HTR-8/SVneo (cell line): ENCODE measurements at regions not wholly inside any gene's neighbourhood (a gene's known extent, or its start where the extent isn't known, plus 50 kb on each side); places are given as distances from the start of the nearest gene placed in this dataset.

Experiments used
- DNase-seq: peaks from one replicate; pipeline ENCODE4 v3.0.0; 2011; ENCODE audit warnings: low spot score, mixed read lengths; ENCODE audit not compliant: insufficient read length
- FAIRE-seq: peaks from 2 replicates; lab custom pipeline; 2011; peaks lifted over from hg19 to GRCh38; lab: Jason Lieb, UNC

DNA sequence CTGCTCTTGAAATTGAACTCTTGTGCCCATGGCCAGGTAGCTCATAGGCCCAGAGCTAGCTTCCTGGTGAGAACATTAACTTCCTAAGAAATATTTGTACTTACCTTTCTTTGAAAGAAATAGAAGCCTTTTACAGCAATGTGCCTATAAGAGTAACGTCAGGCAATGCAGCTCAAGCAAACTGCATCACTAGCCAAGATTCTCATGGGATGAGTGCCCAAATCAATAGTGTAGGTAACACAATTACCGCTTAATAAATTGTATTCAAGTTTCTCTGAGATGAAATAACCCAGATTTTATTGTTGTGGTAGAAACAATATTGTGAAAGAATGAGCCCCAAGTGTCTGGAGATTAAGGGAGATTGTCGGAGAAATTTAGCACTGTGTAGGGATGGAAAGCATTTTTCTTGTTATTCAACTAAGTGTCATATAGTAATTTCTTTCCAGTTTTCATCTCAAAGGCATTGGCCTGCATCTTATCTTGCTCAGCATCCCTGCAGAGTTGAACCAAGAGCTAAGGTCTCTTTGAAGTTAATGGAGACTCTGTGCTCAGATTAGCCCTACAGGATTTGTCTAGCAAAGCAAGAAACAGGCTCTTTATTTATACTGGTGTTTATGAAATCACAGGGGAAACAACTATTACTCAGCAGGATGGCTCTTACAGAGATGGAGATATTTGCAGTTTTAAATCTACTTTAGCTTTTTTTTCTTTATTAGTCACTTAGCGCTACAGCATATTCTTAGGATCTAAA, 321.0 kb upstream of the PDGFD start:
- FAIRE-seq (no peak), DNase-seq (no peak)

DNA sequence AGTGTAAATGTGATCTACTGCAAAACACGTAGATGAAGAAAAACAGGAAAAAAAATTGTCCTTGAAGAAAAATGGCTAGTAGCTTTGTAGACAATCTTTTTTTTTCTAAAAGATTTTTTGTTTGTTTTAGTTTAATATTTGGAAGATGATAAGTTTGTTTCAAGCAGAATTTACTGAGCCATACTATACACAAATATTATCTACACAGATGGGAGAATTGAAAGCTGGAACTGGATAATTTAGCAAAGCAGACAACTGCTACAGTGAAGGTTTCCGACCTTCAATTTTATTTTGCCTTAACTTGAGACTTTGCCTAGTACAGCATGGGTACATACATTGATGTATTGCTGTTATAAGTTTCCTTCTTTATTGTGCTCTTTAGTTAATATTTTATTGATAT, 313.0 kb upstream of the PDGFD start:
- DNase-seq (no peak), FAIRE-seq (no peak)

DNA sequence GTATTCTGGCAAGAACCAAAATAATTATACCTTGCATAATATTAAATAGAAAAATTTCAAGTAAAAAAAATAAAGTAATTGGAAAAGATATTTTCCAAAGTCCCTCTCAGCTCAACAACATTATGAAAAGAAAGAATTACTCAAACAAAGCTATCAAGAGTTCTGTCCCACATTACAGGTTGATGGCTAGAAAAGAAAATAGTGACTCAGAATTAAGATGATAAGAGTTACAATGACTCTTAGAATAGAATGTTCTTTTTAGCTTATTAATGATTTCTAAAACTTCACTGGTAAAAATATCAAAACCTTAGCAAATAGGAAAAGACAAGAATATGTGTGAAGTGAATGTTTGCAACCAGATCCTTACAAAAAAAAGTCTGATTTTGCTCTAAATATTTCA, 312.5 kb upstream of the PDGFD start:
- DNase-seq (no peak), FAIRE-seq (no peak)

DNA sequence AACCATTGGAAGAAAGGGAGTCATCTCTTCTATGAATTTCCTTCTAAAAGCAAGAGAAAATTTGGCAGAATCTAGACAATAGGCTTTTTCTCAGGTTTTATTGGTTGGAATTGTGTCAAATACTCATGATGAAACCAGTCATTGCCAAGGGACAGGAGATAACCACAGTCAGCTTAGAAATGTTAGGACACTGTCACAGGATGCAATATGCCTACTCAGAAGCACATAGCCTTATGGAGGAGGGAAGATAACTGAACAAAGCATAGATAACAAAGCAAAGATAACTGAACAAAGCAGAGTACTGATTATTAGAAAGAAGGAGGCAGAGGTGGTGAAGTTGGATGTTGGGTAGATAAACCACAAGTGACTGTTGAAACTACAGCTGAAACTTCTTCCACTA, 303.5 kb upstream of the PDGFD start:
- FAIRE-seq (no peak), DNase-seq (no peak)

DNA sequence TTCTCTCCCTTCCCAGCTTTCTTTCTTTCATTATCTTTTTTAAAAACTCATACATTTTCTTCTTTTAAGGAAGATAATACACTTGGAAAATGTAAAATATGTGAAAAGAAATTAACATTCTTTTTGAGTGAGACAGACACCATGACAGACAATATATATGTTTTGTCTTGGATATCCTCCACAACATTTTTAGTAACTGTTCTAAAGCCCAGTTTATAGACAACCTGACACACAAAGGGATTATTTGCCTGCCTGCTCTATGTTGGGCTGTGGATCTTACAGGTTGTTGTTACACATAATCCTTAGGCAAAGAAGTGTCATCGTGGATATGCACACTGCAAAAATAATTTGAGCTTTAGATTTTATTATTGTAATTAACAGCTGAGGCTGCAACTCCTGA, 301.4 kb upstream of the PDGFD start:
- FAIRE-seq = no peak
- DNase-seq = no peak

DNA sequence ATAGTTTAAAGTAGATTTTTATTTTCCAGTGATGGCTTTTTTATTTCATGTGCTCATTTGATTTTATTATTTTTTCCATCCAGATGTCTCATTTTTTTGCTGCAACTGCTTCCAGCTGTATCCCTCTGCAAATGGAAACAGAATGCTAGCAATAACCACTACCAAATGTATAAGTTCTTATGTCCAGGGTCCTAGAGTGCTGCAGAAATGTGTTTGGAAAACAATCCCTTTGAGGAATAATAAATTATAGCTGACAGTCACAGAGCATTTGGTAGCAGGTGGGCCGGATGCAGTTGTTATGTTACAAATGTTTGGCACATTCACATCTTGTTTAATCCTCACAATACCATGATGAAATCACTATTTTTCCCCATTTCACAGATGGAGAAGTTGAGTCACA, 300.7 kb upstream of the PDGFD start:
- FAIRE-seq (no peak), DNase-seq (no peak)

DNA sequence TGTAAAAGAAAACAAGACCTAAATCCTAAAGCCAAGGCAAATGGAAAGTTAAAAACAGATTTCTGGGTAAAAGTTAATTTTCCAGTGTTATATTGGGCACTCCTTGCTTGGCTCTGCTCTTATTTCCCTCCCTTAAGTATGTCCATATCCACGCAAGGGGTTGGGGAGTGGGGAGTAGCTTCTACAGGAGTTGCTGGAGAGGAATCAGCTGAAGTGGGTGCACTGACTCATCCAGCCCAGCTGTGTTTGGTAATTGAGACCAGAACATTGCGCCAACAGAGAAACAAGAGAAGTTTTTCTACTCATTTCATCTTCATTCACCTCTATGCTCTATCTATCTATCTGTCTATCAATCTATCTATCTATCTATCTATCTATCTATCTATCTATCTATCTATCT, 298.4 kb upstream of the PDGFD start:
- no peak for DNase-seq
- no peak for FAIRE-seq

DNA sequence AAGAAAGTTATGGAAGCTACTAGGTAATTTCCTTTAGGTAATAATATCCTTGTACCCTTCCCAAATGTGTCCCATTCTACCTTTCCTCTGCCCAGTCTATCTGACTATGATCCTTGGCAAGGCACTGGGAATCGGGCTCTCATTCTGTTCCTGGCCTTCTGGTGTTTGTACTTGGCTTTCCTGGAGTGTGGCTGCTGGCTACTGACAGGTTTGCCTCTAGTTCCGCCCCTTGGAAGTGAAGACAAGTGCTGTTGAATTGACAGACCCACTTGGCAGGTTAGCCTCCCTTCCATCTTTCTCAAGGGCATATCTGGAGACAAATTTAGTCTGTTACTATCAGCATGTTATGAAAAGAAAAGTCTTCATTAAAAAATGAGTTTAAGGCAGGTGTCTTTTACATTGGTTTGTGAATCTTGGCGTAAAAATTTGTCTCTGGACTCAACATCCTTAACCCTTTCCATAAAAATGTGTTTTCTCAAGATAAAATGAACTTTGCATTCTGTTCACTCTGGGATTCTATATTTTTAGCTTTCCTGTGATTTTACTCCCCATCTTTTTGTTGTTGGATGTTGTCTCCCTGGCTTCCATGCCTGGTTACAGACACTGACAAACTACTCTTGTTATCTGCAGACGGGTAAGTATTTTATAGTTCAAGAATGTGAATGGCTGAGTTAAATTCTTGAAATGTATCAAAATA, 287.4 kb upstream of the PDGFD start:
- DNase-seq (no peak), FAIRE-seq (peak; percentile 4)

DNA sequence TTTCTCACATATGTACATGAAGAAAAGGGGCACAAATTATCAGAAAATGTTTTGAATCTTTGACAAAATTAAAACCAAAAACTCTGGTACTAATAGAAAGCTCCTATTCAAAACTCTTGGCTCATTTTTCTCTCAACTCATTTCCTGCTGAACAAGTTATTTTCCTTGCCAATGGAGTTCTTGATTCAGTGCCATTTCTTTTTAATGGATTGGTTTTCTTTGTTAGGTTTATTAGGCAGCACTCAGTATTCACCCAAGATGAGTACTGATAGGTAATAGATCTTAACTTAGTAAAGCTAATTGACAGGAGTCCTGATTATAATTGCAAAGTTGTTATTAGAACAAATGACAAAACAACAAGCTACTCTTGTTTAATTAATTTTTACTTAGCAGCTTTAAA, 279.4 kb upstream of the PDGFD start:
- no peak for DNase-seq

DNA sequence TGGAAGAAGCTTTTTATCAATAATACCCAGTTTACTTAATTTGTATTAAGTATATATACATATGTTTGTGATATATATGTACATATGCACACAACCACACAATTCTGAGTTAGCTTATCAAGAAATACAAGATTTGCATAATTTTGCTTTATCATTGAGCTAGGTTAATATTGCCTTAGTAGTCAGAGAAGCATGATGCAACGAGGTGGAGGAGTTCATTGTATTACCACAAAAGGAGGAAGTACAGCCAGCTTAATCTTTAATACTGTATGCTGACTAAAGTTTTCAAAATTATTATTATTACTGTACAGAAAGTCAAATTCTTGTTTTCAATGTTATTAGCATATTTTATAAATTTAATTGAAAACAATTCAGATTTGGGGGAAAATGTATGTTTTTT, 278.4 kb upstream of the PDGFD start:
- DNase-seq = no peak
- no peak for FAIRE-seq

More for the DNA sequence above, 279.4 kb upstream of the PDGFD start:
- no peak for FAIRE-seq

DNA sequence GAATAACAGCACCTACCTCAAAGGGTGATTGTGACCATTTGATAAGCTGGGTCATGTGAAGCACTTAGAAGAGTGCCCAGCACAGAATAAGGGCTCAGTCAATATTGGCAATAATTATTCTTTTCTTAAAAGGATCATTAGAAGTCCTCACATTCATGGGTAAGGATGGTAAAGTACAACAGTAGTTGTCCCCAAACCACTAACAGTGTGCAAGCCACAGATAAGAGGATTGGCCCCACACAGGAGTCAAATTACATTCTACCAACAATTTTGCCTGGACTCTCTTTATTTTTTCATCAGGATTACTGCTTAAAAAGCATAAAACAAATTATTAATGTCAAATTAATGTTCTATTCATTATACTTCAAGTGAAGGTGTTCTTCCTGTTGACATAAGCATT, 271.5 kb upstream of the PDGFD start:
- no peak for FAIRE-seq

DNA sequence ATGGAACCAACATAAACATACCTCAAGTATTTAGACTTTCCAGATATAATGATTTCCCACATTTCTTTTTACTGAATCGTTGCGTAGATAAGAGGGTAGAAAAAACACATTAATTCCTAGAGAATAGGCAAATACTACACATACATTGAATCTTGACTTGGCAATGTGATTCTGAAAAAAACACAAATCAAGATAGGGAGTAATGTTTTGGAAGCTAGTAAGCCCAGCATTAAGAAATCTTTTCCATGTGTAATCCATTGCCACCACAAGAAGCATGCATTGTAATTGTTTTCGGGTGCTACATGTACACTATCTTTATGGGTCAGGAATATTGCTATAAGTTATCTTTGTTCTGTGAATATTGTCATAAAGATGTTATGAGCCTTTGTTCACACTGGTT, 269.8 kb upstream of the PDGFD start:
- no peak for DNase-seq
- FAIRE-seq = no peak

More for the DNA sequence above, 271.5 kb upstream of the PDGFD start:
- no peak for DNase-seq

DNA sequence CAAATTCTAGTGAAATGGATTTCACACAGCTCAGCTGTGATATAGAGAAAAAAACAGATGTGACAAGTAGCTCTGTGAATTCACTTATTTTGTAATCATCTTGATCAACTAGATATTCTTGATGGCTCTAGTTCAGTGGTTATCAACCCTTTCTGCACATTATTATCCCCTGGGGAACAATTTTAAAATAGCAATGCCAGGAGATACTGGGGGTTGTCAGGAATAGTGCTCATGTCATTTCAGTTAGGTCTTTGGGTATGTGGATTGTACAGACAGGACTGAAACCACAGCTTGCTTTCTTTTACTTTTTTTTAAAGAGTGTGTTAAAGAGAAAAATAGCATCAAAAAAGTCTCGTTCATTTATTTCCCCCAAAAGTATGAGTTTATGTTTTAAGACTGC, 269.0 kb upstream of the PDGFD start:
- FAIRE-seq (no peak), DNase-seq (no peak)

DNA sequence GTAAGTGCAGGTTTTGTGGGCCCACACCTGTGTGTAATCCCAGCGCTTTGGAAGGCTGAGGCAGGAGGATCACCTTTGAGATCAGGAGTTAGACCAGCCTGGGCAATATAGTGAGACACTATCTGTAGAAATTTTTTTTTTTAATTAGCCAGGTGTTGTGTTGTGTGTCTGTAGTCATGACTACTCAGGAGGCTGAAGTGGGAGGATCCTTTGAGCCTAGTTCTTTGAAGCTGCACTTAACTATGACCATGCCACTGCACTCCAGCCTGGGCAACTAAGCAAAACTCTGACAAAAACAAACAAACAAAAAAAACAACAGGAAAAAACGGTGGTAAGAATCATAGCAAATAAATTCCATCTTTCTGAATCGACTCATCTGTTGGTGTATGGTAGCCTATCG, 268.6 kb upstream of the PDGFD start:
- DNase-seq = no peak
- FAIRE-seq = no peak

DNA sequence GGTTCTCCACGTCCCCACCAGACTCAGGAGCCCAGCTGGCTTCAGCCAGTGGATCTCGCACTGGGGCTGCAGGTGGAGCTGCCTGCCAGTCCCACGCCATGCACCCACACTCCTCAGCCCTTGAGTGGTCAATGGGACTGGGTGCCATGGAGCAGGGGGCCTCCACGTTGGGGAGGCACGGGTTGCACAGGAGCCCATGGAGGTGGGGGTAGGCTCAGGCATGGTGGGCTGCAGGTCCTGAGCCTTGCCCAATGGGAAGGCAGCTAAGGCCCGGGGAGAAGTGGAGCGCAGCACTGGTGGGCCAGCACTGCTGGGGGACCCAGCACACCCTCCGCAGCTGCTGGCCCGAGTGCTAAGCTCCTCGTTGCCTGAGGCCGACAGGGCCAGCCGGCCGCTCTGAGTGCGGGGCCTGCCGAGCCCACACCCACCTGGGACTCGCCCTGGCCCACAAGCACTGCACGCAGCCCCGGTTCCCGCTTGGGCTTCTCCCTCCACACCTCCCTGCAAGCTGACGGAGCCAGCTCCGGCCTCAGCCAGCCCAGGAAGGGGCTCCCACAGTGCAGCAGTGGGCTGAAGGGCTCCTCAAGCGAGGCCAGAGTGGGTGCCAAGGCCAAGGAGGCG, 258.5 kb upstream of the PDGFD start:
- DNase-seq = no peak
- FAIRE-seq = no peak

DNA sequence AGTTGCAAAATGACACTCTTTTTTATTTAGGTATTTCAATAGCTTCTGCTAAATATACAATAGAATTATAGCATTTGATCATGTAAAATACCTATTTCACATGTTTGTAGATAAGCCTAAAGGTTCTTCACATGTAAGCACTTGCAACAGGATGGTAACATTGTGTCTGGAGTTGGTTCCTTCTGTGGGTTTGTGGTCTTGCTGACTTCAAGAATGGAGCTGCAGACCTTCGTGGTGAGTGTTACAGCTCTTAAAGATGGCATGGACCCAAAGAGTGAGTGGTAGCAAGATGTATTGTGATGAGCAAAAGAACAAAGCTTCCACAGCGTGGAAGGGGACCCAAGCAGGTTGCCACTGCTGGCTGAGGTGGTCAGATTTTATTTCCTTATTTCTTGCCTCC, 246.4 kb upstream of the PDGFD start:
- no peak for DNase-seq
- FAIRE-seq = no peak

DNA sequence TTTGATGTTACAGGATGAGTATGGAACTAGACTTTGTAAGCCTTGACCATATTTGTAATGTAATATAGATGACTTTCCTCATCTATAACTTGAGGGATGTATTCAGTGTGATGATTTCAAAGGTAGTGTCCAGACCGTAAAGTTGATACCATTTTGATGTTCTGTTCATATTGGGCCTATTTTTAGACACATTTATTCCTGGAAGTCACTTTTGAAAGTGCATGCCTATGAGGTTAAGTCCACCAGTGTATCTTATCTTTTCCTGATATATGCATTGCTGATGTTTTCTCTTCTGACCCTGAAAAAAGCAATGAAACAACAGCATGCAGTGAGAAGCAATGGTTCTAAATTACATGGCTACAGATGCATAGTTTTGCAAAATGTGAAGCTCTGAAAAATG, 244.7 kb upstream of the PDGFD start:
- FAIRE-seq = no peak
- no peak for DNase-seq

DNA sequence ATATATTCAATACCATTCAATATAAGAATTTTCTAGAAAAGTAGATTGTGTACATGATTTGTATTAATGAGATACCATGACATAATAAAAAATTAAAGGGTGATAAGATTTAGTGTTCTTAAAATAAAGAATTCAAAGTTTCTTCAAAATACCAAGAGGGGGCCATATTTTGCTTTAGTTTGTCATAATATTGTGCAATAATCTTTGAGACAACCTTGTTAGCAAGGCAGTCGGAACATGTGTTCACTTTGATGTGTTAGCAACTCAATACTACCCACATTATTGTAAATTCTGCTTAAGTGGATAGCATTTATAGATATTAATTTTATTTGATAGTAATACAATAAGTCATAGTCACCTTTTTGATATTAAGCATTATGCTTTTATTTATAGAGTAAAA, 241.3 kb upstream of the PDGFD start:
- no peak for FAIRE-seq
- DNase-seq = no peak

DNA sequence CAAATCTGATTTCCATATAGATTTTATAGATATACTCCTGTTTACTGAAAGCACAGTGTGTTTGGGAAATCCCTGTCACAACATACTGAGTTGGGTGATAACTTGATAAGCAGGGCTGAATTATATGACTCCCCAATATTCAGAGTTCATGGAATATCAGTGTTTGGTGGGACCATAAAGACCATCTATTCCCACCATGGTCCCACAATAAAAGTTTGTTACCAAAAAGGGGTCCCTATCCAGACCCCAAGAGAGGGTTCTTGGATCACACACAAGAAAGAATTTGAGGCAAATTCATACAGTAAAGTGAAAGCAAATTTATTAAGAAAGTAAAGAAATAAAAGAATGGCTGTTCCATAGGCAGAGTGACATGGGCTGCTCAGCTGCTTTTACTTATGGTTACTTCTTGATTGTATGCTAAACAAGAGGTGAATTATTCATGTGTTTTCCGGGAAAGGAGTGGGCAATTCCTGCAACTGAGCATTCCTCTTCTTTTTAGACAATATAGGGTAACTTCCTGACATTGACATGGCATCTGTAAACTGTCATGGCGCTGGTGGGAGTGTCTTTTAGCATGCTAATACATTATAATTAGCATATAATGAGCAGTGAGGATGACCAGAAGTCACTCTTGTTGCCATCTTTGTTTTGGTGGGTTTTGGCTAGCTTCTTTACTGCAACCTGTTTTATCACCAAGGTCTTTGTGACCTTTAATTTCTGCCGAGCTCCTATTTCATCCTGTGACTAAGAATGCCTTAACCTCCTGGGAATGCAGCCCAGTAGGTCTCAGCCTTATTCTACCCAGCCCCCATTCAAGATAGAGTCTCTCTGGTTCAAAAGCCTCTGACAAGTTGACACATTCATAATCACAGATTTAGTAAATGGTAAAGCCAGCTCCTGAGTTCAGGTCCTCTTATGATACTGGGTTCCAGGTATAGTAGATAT, 240.6 kb upstream of the PDGFD start:
- FAIRE-seq = no peak
- DNase-seq = no peak

DNA sequence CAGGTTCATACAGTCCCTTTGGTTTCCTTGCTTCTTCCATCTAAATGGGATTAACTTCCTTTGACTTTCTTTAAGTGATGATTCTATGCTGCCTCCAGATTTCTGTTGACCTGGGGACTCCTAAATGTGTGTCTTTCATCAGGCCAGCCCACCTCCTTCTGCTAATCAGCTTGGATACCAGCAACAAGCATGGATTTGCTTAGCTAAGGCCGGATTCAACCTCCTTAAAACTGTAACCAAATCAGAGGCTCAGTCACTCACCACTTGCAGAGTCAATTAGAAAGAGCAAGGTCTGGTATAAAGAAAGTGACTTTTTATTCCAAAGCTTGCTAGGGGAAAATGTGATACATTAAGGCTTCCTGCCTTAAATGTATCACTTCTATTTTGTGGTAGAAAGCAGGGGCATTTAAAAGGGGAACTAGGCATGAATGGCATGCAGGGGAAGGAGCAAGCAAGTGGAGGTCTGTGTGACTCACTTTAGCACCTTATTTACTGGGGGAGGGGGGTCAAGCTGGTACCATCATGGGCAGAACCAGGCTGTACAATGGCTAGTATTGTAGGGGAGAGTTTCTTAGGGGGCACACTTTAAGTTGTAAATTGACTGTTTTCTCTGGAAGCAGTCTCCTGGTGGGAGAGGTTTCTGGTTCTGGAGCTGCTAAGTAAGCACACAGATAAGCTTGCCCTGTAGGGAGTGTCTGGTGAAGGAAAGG, 239.0 kb upstream of the PDGFD start:
- DNase-seq (no peak), FAIRE-seq (no peak)
